NCI-H2081 treated with DMSO at 0.1 percent for 48 hours (cell line): ENCODE measurements at regions not wholly inside any gene's neighbourhood (a gene's known extent, or its start where the extent isn't known, plus 50 kb on each side); places are given as distances from the start of the nearest gene placed in this dataset.
"Not testable (repeated sequence)": the region's sequence is repeated elsewhere in the genome, so short reads cannot be mapped to it uniquely, and the experiment has no call there.

ENCODE experiments used
- DNase-seq: peaks from one replicate; lab custom pipeline; 2025; lab: John Stamatoyannopoulos, UW

GRCh38 chr3:40753291-40753770 lies 228.6 kb downstream of the ZNF621 start:
- DNase-seq = no peak

- DNase-seq = no peak
Observed at GRCh38 chr3:40753951-40754350, 229.2 kb downstream of the ZNF621 start.

GRCh38 chr3:40754994-40755393 lies 230.2 kb downstream of the ZNF621 start:
- DNase-seq = no peak

GRCh38 chr3:40756500-40756899 lies 231.7 kb downstream of the ZNF621 start:
- no peak for DNase-seq

- not testable (repeated sequence) for DNase-seq
Observed at GRCh38 chr3:40762771-40763170, 238.0 kb downstream of the ZNF621 start.

GRCh38 chr3:40763807-40764206 lies 239.0 kb downstream of the ZNF621 start:
- no peak for DNase-seq

- DNase-seq = no peak
Observed at GRCh38 chr3:40764747-40765146, 240.0 kb downstream of the ZNF621 start.

- DNase-seq = no peak
Observed at GRCh38 chr3:40765884-40766283, 241.1 kb downstream of the ZNF621 start.

- DNase-seq = no peak
Observed at GRCh38 chr3:40766396-40766795, 241.6 kb downstream of the ZNF621 start.

GRCh38 chr3:40768046-40768445 lies 243.3 kb downstream of the ZNF621 start:
- no peak for DNase-seq

GRCh38 chr3:40768536-40768935 lies 243.8 kb downstream of the ZNF621 start:
- DNase-seq = no peak

- DNase-seq = no peak
Observed at GRCh38 chr3:40770061-40770460, 245.3 kb downstream of the ZNF621 start.

GRCh38 chr3:40771112-40771511 lies 246.4 kb downstream of the ZNF621 start:
- no peak for DNase-seq

GRCh38 chr3:40779039-40779438 lies 254.3 kb downstream of the ZNF621 start:
- DNase-seq = no peak

- no peak for DNase-seq
Observed at GRCh38 chr3:40780291-40780924, 255.6 kb downstream of the ZNF621 start.

- no peak for DNase-seq
Observed at GRCh38 chr3:40780925-40781406, 256.2 kb downstream of the ZNF621 start.

- no peak for DNase-seq
Observed at GRCh38 chr3:40782111-40782721, 257.5 kb downstream of the ZNF621 start.

- no peak for DNase-seq
Observed at GRCh38 chr3:40790746-40791145, 266.0 kb downstream of the ZNF621 start.

- DNase-seq = no peak
Observed at GRCh38 chr3:40793730-40794129, 269.0 kb downstream of the ZNF621 start.

- DNase-seq = no peak
Observed at GRCh38 chr3:40800343-40800742, 275.6 kb downstream of the ZNF621 start.

- no peak for DNase-seq
Observed at GRCh38 chr3:40801284-40801741, 276.6 kb downstream of the ZNF621 start.

GRCh38 chr3:40803311-40803710 lies 278.6 kb downstream of the ZNF621 start:
- DNase-seq = no peak

GRCh38 chr3:40805456-40805855 lies 280.7 kb downstream of the ZNF621 start:
- DNase-seq = no peak

GRCh38 chr3:40810813-40811212 lies 286.1 kb downstream of the ZNF621 start:
- DNase-seq = no peak
